ENCODE measurements at regions not wholly inside any gene's neighbourhood (a gene's known extent, or its start where the extent isn't known, plus 50 kb on each side); places are given as distances from the start of the nearest gene placed in this dataset.

DNA sequence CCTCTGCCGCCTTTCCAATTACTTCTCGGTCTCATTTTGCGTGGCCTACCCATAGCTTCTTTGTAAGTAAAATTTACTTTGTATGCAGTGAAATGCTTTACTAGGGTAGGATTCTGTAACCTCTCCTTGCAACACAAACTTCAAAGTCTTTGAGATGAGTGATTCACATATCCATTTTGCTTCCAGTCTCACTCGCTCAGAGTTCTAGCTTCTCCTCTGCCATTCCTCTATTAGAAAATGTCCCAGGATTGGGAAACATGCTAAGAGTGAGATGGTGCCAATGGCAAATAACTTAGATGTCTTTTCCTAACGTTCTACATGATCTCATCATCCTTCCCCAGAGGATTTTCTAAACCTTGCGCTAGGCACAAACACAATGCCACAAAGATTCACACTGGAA lies 270.5 kb upstream of the SLC30A5 start:
- H3K27ac ChIP-seq = no peak overlapping the region
- no peak for TF ChIP-seq ZFX (IDR thresholded peaks at IDR 0.05)
- TF ChIP-seq, protein P1, sequence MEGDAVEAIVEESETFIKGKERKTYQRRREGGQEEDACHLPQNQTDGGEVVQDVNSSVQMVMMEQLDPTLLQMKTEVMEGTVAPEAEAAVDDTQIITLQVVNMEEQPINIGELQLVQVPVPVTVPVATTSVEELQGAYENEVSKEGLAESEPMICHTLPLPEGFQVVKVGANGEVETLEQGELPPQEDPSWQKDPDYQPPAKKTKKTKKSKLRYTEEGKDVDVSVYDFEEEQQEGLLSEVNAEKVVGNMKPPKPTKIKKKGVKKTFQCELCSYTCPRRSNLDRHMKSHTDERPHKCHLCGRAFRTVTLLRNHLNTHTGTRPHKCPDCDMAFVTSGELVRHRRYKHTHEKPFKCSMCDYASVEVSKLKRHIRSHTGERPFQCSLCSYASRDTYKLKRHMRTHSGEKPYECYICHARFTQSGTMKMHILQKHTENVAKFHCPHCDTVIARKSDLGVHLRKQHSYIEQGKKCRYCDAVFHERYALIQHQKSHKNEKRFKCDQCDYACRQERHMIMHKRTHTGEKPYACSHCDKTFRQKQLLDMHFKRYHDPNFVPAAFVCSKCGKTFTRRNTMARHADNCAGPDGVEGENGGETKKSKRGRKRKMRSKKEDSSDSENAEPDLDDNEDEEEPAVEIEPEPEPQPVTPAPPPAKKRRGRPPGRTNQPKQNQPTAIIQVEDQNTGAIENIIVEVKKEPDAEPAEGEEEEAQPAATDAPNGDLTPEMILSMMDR (conservative IDR thresholded peaks at IDR 0.05) = no peak

DNA sequence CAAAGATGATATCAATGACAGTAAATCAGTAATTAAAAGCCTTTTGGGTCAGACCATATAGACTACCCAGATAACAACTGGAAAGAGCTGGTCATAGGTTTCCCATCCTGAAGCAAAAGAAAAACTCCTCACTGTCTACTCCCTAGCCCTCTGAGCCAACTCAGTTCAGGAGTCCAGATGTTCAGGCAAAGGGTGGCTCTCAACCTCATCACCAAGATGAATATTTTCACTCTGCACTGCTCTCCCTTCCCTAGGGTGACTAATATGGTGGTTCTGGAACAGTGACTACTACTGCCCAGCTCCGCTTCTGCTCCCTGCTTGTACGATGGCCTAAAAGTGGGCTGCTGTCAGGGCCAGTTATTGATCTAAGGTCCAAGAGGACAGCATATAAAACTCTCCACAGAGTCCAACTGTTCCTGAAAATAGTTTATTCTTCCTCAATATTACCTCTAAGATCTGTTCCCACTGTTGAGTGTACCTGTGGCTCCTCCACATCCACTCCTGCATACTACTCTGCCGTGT lies 263.4 kb upstream of the SLC30A5 start:
- no peak overlapping the region for H3K27ac ChIP-seq
- TF ChIP-seq ZFX (IDR thresholded peaks at IDR 0.05) = no peak
- TF ChIP-seq, protein P1 (conservative IDR thresholded peaks at IDR 0.05) = no peak

DNA sequence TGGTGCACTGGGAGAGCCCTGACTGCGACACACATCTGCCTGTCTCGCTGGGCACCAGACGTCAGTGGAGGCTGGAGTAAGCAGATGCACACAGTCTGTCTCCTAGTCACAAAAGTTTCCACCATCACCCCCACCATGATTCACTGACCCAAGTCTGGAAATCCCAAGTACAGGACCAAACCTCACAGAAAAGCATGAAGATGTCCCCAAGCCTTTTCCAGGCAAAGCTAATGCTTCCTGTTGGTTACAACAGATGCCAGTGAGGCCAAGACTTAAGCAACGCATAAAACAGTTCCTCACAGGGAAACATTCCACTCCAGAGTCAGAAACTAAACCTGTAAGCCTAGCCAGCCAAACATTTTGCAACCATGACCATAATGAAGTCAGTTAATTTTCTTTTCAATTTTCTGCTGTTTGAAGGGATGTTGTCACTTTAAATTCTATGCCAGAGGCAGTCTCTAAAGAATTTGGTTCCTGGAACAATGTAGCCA lies 259.3 kb upstream of the SLC30A5 start:
- TF ChIP-seq, protein P1 (conservative IDR thresholded peaks at IDR 0.05) = no peak
- no peak for TF ChIP-seq ZFX (IDR thresholded peaks at IDR 0.05)
- H3K27ac ChIP-seq = no peak overlapping the region

DNA sequence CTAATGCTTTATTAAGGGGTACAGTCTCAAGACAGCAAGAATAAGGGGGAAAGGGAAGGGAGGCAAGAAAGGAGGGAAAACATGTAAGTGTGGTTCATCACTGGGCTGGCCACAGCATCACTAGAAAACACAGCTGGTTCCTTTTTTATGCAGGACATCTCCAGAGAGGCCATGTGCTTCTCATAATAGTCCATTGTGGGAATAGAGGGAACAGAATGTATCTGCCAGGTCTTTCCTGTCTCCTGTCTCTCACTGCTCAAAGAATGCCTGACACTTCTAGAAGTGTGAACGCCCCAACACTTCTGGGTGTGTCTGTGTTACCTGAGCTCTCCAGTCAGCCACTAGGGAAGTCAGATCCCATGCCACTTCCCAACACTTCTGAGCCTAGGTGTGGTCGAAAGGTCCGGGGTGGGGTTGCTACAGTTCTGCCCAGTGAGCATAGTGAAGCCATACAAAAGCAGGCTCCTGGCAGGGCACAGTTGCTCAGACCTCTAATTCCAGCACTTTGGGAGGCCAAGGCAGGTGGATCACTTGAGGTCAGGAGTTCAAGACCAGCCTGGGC lies 255.6 kb upstream of the SLC30A5 start:
- TF ChIP-seq, protein P1 (conservative IDR thresholded peaks at IDR 0.05) = no peak
- no peak overlapping the region for H3K27ac ChIP-seq

DNA sequence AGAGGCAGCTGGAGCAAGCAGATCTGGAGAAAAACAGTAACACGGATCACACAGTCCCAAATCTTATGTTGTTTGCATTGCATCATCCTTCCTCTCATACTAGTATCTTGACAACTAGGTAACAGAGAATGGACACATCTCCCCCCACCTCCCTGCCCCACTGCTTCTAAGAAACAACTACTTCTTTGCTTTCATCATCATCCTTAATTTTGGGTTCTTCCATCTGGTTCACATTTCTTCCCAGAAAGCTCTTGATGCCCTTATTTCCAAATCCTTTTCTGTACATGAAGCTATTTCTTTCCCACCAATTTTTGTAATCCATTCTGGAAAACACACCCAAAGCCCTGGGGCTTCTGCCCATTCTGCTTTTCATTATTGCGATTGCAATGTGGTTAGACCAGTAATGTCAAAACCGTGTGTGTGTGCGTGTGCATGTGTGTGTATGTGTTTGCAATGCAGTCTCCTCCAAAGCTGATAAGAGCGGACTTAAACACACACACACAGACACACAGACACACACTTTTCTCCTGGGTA lies 254.7 kb upstream of the SLC30A5 start:
- no peak for TF ChIP-seq ZFX (IDR thresholded peaks at IDR 0.05)
- TF ChIP-seq, protein P1 (conservative IDR thresholded peaks at IDR 0.05) = no peak
- H3K27ac ChIP-seq = no peak overlapping the region

DNA sequence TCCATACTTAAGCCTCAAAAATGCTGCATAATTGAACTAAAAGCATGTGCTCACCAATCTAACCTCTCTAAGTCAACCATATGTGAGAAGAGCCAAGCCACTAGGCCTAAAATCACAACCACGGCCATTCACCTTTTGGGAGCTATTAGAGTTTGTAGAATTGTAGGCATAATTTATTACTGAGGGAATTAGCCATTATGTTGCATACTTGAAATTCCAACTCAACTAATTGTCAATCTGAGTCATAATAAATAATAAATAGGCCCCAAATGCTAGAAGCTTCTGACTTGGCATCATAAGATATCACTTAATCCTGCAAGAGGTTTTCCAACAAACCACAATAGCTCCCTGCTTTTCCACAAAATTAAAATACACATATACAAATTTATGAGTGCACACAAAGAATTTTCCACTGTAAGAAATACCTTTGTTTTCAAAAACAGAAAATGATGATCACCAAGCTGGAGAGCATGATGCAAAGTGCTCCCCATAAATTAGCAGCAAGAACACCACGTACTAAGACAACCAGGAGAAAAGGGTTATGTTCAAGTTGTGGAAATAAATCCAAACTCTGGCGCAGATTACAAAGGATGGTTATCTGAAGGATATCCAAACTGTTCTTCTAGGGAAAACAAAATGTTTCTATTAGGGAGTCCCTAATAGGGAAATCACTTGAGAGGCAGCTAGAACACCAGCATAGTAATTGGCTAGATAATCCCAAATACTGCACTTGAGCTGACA lies 250.0 kb upstream of the SLC30A5 start:
- no peak overlapping the region for H3K27ac ChIP-seq
- TF ChIP-seq ZFX (IDR thresholded peaks at IDR 0.05) = no peak
- TF ChIP-seq, protein P1 (conservative IDR thresholded peaks at IDR 0.05) = no peak

DNA sequence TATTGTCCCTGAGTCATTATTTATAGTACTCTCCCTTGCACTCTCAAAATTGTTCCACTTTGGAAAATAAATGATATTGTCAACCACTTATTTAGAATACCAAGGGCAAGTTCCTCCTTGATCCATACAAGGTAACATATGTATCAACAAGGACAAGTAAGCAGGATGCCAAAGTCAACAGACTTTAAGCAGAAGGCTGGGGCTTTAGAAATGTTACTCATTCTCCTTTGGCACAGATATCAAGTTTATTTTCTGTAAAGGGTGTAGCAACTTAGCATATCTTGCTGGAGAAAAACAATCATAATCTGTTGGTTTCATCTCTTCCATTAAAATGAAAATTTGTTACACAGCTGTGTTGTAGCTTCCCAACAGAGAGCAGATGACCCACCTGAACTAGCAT lies 248.7 kb upstream of the SLC30A5 start:
- TF ChIP-seq, protein P1 (conservative IDR thresholded peaks at IDR 0.05) = no peak
- TF ChIP-seq ZFX (IDR thresholded peaks at IDR 0.05) = no peak
- H3K27ac ChIP-seq = no peak overlapping the region
